ENCODE measurements at regions not wholly inside any gene's neighbourhood (a gene's known extent, or its start where the extent isn't known, plus 50 kb on each side); places are given as distances from the start of the nearest gene placed in this dataset.
"Not testable (repeated sequence)": the region's sequence is repeated elsewhere in the genome, so short reads cannot be mapped to it uniquely, and the experiment has no call there.

- not testable (repeated sequence) for FAIRE-seq; DNase-seq (ENCODE audit: low spot score)
These were observed 129.1 kb downstream of the BRD1 start for GRCh38 chr22:49698616-49699015.

- no peak for FAIRE-seq
These were observed 130.6 kb downstream of the BRD1 start for GRCh38 chr22:49697047-49697446.

GRCh38 chr22:49694462-49695260, 133.0 kb downstream of the BRD1 start:
- no peak for DNase-seq (ENCODE audit: low spot score)
- FAIRE-seq, result no peak

More at GRCh38 chr22:49697047-49697446, 130.6 kb downstream of the BRD1 start:
- no peak for DNase-seq (ENCODE audit: low spot score)

GRCh38 chr22:49693848-49694247, 133.8 kb downstream of the BRD1 start:
- FAIRE-seq (no peak), DNase-seq (ENCODE audit: low spot score) (no peak)

- DNase-seq (ENCODE audit: low spot score), result no peak
- FAIRE-seq, result no peak
These were observed 134.3 kb downstream of the BRD1 start for GRCh38 chr22:49693416-49693815.

- FAIRE-seq, result no peak
- no peak for DNase-seq (ENCODE audit: low spot score)
These were observed 135.0 kb downstream of the BRD1 start for GRCh38 chr22:49692499-49693225.

GRCh38 chr22:49691256-49691655, 136.4 kb downstream of the BRD1 start:
- no peak for DNase-seq (ENCODE audit: low spot score)

GRCh38 chr22:49690454-49690853, 137.2 kb downstream of the BRD1 start:
- no peak for FAIRE-seq
- no peak for DNase-seq (ENCODE audit: low spot score)

More at GRCh38 chr22:49691256-49691655, 136.4 kb downstream of the BRD1 start:
- no peak for FAIRE-seq

- FAIRE-seq (no peak), DNase-seq (ENCODE audit: low spot score) (no peak)
These were observed 137.8 kb downstream of the BRD1 start for GRCh38 chr22:49689858-49690257.

- DNase-seq (ENCODE audit: low spot score) (no peak), FAIRE-seq (no peak)
These were observed 138.4 kb downstream of the BRD1 start for GRCh38 chr22:49689255-49689770.

- no peak for DNase-seq (ENCODE audit: low spot score)
These were observed 139.0 kb downstream of the BRD1 start for GRCh38 chr22:49688516-49689254.

GRCh38 chr22:49687786-49688515, 139.7 kb downstream of the BRD1 start:
- DNase-seq (ENCODE audit: low spot score) (no peak), FAIRE-seq (no peak)

More at GRCh38 chr22:49688516-49689254, 139.0 kb downstream of the BRD1 start:
- FAIRE-seq, result no peak

- DNase-seq (ENCODE audit: low spot score) (no peak), FAIRE-seq (no peak)
These were observed 140.3 kb downstream of the BRD1 start for GRCh38 chr22:49687333-49687732.

- DNase-seq (ENCODE audit: low spot score), result no peak
- FAIRE-seq, result no peak
These were observed 141.0 kb downstream of the BRD1 start for GRCh38 chr22:49686495-49687219.

- DNase-seq (ENCODE audit: low spot score) (no peak), FAIRE-seq (no peak)
These were observed 142.0 kb downstream of the BRD1 start for GRCh38 chr22:49685686-49686085.

GRCh38 chr22:49685116-49685515, 142.6 kb downstream of the BRD1 start:
- FAIRE-seq (no peak), DNase-seq (ENCODE audit: low spot score) (no peak)

- DNase-seq (ENCODE audit: low spot score) (no peak), FAIRE-seq (no peak)
These were observed 144.6 kb downstream of the BRD1 start for GRCh38 chr22:49683032-49683431.

GRCh38 chr22:49680819-49681218, 146.9 kb downstream of the BRD1 start:
- FAIRE-seq; DNase-seq (ENCODE audit: low spot score): not testable (repeated sequence)

GRCh38 chr22:49678842-49679170, 148.9 kb downstream of the BRD1 start:
- DNase-seq (ENCODE audit: low spot score) (no peak), FAIRE-seq (no peak)

GRCh38 chr22:49678137-49678841, 149.4 kb downstream of the BRD1 start:
- FAIRE-seq (no peak), DNase-seq (ENCODE audit: low spot score) (no peak)

Data from RCC 7860 (cell line).